LNCaP clone FGC (cell line): ENCODE measurements at regions not wholly inside any gene's neighbourhood (a gene's known extent, or its start where the extent isn't known, plus 50 kb on each side); places are given as distances from the start of the nearest gene placed in this dataset.

Experiments
- DNase-seq: peaks from one replicate; pipeline ENCODE4 v3.0.0-alpha.2; 2011; ENCODE audit warnings: low read depth
- H3K4me3 ChIP-seq: 2 replicates; pipeline ENCODE4 v1.5.1; 2011; ENCODE audit warnings: mild to moderate bottlenecking, low read depth, low read length, control low read depth
- TF ChIP-seq, protein P1 (sequence below): IDR thresholded peaks from 2 replicates; pipeline ENCODE4 v1.5.1; 2012; ENCODE audit warnings: mild to moderate bottlenecking; ENCODE audit not compliant: control insufficient read depth, insufficient read depth; ENCODE audit errors: extremely low read depth

DNA sequence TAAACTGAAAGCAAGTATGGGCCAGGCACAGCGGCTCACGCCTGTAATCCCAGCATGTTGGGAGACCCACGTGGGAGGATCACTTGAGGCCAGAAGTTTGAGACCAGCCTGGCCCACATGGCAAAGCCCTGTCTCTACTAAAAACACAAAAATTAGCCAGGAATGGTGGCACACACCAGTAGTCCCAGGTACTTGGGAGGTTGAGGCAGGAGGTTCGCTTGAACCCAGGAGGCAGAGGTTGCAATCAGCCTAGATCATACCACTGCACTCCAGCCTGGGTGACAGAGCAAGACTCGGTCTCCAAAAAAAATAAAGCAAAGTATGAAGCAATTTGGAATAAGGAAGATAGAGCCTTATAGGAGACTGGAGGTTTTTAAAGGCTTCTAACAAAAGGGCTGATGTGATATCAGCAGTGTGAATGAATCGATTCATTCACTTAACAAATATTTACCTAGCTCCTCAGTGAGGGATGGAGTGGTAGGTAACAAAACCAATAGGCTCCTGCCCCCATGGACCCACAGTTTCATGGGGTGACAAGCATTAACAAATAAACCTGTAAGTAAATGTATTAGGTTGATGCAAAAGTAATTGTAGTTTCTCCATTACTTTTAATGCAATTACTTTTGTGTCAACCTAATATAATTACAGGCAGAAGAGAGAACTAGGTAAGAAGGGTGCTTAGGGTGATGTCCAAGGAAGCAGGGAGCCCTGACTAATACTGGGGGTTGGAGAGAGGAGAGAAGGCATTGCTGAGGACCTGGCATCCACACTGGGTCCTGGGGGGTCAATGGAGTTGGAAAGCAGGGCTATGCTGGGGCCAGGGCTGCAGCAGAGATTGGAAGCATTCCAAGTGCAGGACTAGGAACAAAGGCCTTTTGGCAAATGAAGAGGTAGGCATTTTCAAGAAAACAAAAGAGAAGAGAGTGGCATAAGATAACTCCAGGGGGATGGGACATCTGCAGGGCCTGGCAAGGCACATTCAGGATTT, 195.4 kb upstream of the ARL4C start:
- TF ChIP-seq, protein P1, sequence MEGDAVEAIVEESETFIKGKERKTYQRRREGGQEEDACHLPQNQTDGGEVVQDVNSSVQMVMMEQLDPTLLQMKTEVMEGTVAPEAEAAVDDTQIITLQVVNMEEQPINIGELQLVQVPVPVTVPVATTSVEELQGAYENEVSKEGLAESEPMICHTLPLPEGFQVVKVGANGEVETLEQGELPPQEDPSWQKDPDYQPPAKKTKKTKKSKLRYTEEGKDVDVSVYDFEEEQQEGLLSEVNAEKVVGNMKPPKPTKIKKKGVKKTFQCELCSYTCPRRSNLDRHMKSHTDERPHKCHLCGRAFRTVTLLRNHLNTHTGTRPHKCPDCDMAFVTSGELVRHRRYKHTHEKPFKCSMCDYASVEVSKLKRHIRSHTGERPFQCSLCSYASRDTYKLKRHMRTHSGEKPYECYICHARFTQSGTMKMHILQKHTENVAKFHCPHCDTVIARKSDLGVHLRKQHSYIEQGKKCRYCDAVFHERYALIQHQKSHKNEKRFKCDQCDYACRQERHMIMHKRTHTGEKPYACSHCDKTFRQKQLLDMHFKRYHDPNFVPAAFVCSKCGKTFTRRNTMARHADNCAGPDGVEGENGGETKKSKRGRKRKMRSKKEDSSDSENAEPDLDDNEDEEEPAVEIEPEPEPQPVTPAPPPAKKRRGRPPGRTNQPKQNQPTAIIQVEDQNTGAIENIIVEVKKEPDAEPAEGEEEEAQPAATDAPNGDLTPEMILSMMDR, result no peak
- DNase-seq, result no peak
- H3K4me3 ChIP-seq, result no peak overlapping the region

DNA sequence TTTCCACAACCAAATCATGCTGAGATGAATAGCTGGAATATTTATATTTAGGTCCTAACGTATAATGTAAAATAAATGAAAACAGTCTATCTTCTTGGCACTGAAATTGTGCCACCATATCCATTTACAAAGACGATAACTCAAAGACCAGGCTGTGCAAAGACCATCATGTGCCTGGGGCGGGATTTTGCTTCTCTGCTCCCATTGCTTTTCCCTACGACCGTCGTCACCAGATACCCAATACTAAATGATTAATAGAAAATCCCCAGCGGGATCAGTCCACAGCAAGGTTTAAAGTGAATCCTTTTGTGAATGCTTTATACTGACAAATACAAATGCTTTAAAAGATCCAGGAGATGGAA, 194.3 kb upstream of the ARL4C start:
- no peak overlapping the region for H3K4me3 ChIP-seq
- TF ChIP-seq, protein P1, result no peak

DNA sequence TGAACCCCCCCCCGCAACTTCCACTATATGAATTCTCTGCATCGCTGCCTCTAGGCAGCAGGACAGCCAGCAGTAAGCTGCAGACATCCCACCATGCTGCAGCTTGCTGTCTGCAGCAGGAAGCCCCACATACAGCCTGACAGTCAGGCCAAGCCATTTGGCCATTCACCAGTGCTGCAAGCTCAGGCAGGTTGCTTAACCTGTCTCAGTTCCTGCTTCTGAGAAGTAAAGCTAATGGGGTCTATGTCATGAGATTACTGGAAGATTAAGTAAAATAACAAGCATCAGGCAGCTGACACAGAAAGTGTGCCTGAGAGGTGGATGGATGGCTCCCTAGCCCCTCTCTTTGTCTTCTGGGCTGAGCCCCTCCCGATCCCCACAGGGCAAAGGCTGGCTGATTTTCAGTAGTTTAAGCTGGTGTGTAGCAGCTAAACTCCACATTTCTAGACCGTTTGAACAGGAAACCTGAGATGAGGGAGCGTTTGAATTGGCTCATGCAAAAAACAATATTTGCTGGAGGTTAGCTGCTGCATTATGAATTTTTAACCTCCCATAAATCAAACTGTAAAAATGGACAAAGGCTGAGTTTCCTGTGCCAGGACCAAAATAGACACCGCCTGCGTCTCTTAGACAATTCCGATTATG, 193.8 kb upstream of the ARL4C start:
- TF ChIP-seq, protein P1, result no peak
- H3K4me3 ChIP-seq, result no peak overlapping the region
- peak; percentile 34 for DNase-seq

More for the DNA sequence above, 194.3 kb upstream of the ARL4C start:
- DNase-seq, result no peak

DNA sequence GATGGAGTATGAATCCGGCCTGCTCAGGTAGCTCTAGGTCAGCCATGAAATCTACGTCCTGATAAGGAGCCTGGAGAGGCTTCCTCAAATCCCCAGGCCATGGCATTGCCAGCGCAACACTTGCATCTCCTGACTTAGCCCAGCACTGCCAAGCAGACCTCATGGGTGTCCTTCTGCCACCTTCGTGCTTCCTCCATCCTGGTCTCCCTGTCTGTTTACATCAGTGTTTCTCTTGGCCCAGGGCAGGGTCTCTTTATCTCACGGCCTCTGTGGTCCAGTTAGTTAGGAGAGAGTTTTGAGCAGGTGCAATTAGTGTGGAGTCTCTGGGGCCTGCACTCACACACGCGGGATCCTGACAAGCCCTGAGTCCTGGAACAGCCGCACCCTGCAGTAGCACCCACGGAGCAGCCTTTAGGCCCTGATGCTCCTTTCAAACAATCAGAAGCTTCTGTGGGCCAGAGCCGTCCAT, 193.1 kb upstream of the ARL4C start:
- TF ChIP-seq, protein P1, result no peak
- H3K4me3 ChIP-seq, result no peak overlapping the region
- DNase-seq, result no peak

DNA sequence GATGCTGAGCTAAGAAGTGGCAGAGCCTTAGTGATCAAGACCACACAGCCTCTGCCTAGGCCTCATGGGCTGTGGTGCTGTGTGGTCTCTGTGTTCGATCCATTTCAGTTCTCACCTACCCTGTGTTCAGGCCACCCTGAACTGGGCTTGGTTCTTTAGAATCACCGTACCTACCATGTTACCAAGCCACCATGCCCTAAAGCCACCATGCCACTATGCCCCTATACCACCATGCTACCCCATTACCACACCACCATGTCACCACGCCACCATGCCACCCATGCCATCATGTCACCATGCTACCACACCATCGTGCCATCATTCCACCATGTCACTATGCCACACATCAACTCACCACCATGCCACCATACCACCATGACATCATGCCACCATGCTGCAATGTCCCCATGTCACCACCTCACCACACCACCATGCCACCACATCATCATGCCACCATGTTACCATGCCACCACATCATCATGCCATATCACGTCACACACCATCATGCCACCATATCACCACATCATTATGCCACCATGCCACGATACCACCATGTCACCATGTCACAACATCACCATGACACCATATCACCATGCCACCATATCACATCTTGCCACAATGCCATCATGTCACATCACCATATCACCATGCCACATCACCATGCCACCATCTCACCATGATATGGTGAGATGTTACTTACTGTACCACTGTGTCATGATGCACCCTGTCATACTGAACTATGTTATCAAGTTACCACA, 191.0 kb upstream of the ARL4C start:
- TF ChIP-seq, protein P1, result no peak
- DNase-seq, result no peak
- no peak overlapping the region for H3K4me3 ChIP-seq

DNA sequence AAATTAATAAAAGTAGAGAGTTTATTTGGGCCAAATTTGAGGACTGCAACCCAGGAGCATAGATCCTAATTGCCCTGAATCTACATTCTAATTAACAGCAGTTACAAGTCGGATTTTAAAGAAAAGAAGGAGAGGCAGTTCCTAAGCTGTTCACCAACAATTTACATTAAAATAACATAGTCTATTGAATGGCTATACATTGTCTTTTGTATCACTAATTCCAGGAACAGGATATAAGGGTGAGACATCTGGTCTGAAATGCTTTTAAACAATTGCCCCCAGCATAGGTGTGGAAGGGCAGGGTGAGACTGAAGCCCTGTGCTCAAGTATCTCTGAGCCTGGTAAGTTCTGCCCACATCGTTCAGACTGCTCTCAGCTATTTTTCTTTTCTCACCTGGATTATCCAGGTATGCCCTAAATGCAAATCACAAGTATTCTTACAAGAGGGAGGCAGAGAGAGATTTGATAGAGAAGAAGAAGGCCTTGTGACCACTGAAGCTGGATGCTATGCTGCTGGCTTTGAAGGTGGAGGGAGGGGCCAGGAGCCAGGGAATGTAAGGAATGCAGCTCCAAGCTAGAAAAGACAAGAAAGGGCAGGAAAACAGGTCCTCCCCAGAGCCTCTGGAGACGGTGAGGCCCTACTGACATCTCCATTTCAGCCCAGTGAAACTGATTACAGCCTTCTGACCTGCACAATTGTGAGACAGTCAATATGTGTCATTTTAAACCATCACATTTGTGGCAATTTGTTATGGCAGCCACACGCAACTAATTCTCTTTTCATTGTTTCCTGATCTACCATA, 189.4 kb upstream of the ARL4C start:
- TF ChIP-seq, protein P1, result no peak
- DNase-seq, result no peak
- H3K4me3 ChIP-seq, result no peak overlapping the region
